PC-9 (cell line): ENCODE measurements at regions not wholly inside any gene's neighbourhood (a gene's known extent, or its start where the extent isn't known, plus 50 kb on each side); places are given as distances from the start of the nearest gene placed in this dataset.

Experiments used
- BruUV-seq: library from RNA; stranded (reverse); fragments of 400-500 nt; replicated peaks from 2 replicates; lab custom pipeline; 2021; lab: Mats Ljungman, UMichigan
- CTCF ChIA-PET: fragments of 300-600 bp; sonication (Branson Sonifier 250); formaldehyde crosslinking; loops from one replicate; lab custom pipeline; 2022; ENCODE audit warnings: antibody characterized with exemption; lab: Charles Lee
- POLR2A ChIA-PET: fragments of 300-600 bp; sonication (Branson Sonifier 250); formaldehyde crosslinking; loops from one replicate; lab custom pipeline; 2022; ENCODE audit warnings: antibody characterized with exemption; ENCODE audit not compliant: unreplicated experiment; lab: Charles Lee
- DNase-seq, 2 experiments: peaks; one replicate each; pipeline versions ENCODE4 v3.0.0 to v3.0.0-alpha.2; 2015 to 2022; ENCODE audit warnings: mixed read lengths in 1 of 2
- H2AFZ ChIP-seq: fragments of 200-600 bp; sonication (generic); 2 replicates; pipeline ENCODE4 v1.8.1; 2017; ENCODE audit warnings: antibody characterized with exemption
- H3F3A ChIP-seq: fragments of 200-600 bp; sonication (generic); 2 replicates; pipeline ENCODE4 v1.8.1; 2017; ENCODE audit warnings: antibody characterized with exemption, mild to moderate bottlenecking, low read depth; ENCODE audit not compliant: insufficient read depth
- H3K27ac ChIP-seq: fragments of 200-600 bp; sonication (generic); 2 replicates; pipeline ENCODE4 v1.6.1; 2016; ENCODE audit warnings: mixed run types
- H3K27me3 ChIP-seq: fragments of 200-600 bp; sonication (generic); 2 replicates; pipeline ENCODE4 v1.6.1; 2016; ENCODE audit warnings: low read depth, mixed run types; ENCODE audit not compliant: insufficient read depth
- H3K36me3 ChIP-seq: fragments of 200-600 bp; sonication (generic); 2 replicates; pipeline ENCODE4 v1.6.1; 2016; ENCODE audit warnings: low read depth, mixed run types
- H3K4me1 ChIP-seq: fragments of 200-600 bp; sonication (generic); replicated peaks from 2 replicates; pipeline ENCODE4 v1.6.1; 2016; ENCODE audit warnings: mixed run types; ENCODE audit not compliant: insufficient read depth
- H3K4me2 ChIP-seq: fragments of 200-600 bp; sonication (generic); 2 replicates; pipeline ENCODE4 v1.6.1; 2017; ENCODE audit warnings: mixed run types
- H3K4me3 ChIP-seq: fragments of 200-600 bp; sonication (generic); 2 replicates; pipeline ENCODE4 v1.6.1; 2016; ENCODE audit warnings: mixed run types
- H3K79me2 ChIP-seq: fragments of 200-600 bp; sonication (generic); 2 replicates; pipeline ENCODE4 v1.6.1; 2017; ENCODE audit warnings: low read depth, mixed run types
- H3K9me2 ChIP-seq: fragments of 200-600 bp; sonication (generic); 2 replicates; pipeline ENCODE4 v1.8.1; 2017; ENCODE audit warnings: mild to moderate bottlenecking; ENCODE audit not compliant: insufficient read depth
- H3K9me3 ChIP-seq: fragments of 200-600 bp; sonication (generic); 2 replicates; pipeline ENCODE4 v1.8.1; 2016; ENCODE audit warnings: low read depth; ENCODE audit not compliant: insufficient read depth
- H4K20me1 ChIP-seq: fragments of 200-600 bp; sonication (generic); 2 replicates; pipeline ENCODE4 v1.8.1; 2017; ENCODE audit not compliant: insufficient read depth
- CTCF ChIP-seq: fragments of 200-600 bp; sonication (generic); conservative IDR thresholded peaks from 2 replicates; pipeline ENCODE4 v1.6.1; 2017; ENCODE audit warnings: mixed run types, antibody characterized with exemption, mild to moderate bottlenecking, moderate library complexity
- EZH2 ChIP-seq: fragments of 200-600 bp; sonication (generic); IDR thresholded peaks from 2 replicates; pipeline ENCODE4 v1.8.0; 2017; ENCODE audit warnings: antibody characterized with exemption, low read depth
- intact Hi-C: fragments of 100-400 bp; cut with micrococcal nuclease; formaldehyde crosslinking; loops from one replicate; pipeline ENCODE4 v1.10.0; 2022; ENCODE audit not compliant: unreplicated experiment

- Histone ChIP-seq H3F3A (no peaks in the 10 kb centered on the region), H2AFZ (no peak overlapping the region), H3K36me3 (no peaks in the 10 kb centered on the region), H3K4me1 (no peaks in the 10 kb centered on the region), H3K4me2 (no peak overlapping the region), H3K79me2 (no peaks in the 10 kb centered on the region), H3K27ac (no peak overlapping the region), H3K4me3 (no peak overlapping the region), H3K27me3 (no peaks in the 10 kb centered on the region), H3K9me3 (no peaks in the 10 kb centered on the region), H3K9me2 (0 out of 2 replicates have a peak, but pooled peaks cover 5% of the 10 kb centered on the region), H4K20me1 (no peaks in the 10 kb centered on the region)
- TF ChIP-seq EZH2 (no peak), CTCF (no peak)
- POLR2A ChIA-PET: no interaction called here
- DNase-seq: no peak
- CTCF ChIA-PET: no interaction called here
- BruUV-seq: no TSS peak
- intact Hi-C loops: no loop called here
Observed at GRCh38 chr12:83214185-83214584, 527.5 kb downstream of the TMTC2 start.

GRCh38 chr12:83210933-83211332 is 524.2 kb downstream of the TMTC2 start:
- Histone ChIP-seq H4K20me1 (no peaks in the 10 kb centered on the region), H3K4me1 (no peaks in the 10 kb centered on the region), H3F3A (no peaks in the 10 kb centered on the region), H3K4me2 (no peak overlapping the region), H3K36me3 (no peaks in the 10 kb centered on the region), H3K9me2 (0 out of 2 replicates have a peak, but pooled peaks cover 5% of the 10 kb centered on the region), H3K27ac (no peak overlapping the region), H3K9me3 (no peaks in the 10 kb centered on the region), H3K79me2 (no peaks in the 10 kb centered on the region), H2AFZ (no peak overlapping the region), H3K27me3 (no peaks in the 10 kb centered on the region), H3K4me3 (no peak overlapping the region)
- ChIA-PET CTCF (no interaction called here), POLR2A (no interaction called here)
- no peak for DNase-seq
- intact Hi-C loops: no loop called here
- TF ChIP-seq CTCF: no peak
- no peak for TF ChIP-seq EZH2
- no TSS peak for BruUV-seq

- ChIA-PET POLR2A (no interaction called here), CTCF (no interaction called here)
- intact Hi-C loops: no loop called here
- H3K4me2 ChIP-seq: no peak overlapping the region
- H2AFZ ChIP-seq: no peak overlapping the region
- no peak overlapping the region for H3K27ac ChIP-seq
- H3K79me2 ChIP-seq: no peaks in the 10 kb centered on the region
- peaks cover 7% of the 10 kb centered on the region; the same call in 1 of the 2 replicates for H3K9me2 ChIP-seq
- no peaks in the 10 kb centered on the region for H3K4me1 ChIP-seq
- no peak overlapping the region for H3K4me3 ChIP-seq
- no peaks in the 10 kb centered on the region for H3F3A ChIP-seq
- no TSS peak for BruUV-seq
- TF ChIP-seq EZH2 (no peak), CTCF (no peak)
- no peak for DNase-seq
- H4K20me1 ChIP-seq: no peaks in the 10 kb centered on the region
- no peaks in the 10 kb centered on the region for H3K36me3 ChIP-seq
- H3K27me3 ChIP-seq: no peaks in the 10 kb centered on the region
- H3K9me3 ChIP-seq: no peaks in the 10 kb centered on the region
Observed at GRCh38 chr12:83199069-83199468, 512.4 kb downstream of the TMTC2 start.
